CD1c-positive myeloid dendritic cell (primary cell): ENCODE measurements at regions not wholly inside any gene's neighbourhood (a gene's known extent, or its start where the extent isn't known, plus 50 kb on each side); places are given as distances from the start of the nearest gene placed in this dataset.
A peak's percentile ranks its signal among the peaks of the same experiment; 100 is the strongest.

ENCODE experiments used
- DNase-seq: peaks from one replicate; pipeline ENCODE4 v3.0.0-alpha.2; 2016; ENCODE audit errors: extremely low spot score

DNA sequence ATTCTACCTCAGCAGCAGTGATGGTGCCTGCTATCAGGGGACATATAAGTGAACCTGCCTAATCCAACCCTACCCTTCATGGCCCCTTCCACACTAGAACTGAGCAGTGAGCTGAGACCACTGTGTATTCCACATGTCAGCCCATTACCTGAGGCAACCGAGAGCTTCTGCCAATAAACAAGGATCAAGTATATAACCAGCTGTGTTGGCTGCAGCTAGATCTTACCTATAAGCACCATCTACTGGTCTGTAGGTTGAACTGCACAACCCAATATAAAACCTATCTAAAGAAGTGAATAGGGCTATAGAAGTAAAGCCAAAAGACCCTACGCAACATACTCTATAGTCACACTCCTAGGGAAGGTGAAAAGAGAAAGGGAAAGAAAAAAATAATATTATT lies 376.9 kb downstream of the HHIPL2 start:
- peak; percentile 10 for DNase-seq

DNA sequence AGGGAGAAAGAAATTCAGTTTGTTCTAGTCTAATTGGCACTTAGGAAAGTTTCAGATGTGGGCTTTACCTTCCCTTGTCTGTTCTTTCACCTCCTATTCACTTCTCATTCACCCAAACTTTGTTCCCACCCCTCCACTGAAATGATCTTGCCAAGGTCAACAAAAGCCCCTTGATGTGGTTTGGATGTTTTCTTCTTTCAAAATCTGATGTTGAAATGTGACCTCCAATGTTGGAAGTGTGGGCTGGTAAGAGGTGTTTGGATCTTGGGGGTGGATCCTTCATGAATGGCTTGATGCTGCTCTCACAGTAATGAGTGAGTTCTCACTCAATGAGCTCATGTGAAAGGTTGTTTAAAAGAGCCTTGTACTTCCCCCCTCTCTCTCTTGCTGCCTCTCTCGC lies 379.3 kb downstream of the HHIPL2 start:
- DNase-seq, result no peak

DNA sequence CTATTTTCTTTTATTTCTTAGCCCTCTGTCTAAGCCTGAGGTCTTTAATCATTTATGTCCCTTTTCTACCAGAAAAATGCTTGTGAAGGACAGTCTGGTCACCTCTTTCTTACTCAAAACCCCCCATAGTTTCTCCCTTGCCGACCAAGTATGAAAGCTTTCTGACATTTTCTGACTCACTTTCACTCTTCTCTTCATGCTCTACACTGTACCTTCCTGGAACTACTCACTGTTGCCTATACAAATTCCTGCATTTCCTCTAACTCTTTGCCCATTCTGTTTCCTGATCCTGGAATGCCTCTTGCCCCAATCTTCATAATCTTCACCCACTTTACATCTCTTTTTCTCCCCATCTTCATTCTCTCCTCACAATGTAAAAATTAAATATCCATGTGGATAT lies 380.0 kb downstream of the HHIPL2 start:
- no peak for DNase-seq

DNA sequence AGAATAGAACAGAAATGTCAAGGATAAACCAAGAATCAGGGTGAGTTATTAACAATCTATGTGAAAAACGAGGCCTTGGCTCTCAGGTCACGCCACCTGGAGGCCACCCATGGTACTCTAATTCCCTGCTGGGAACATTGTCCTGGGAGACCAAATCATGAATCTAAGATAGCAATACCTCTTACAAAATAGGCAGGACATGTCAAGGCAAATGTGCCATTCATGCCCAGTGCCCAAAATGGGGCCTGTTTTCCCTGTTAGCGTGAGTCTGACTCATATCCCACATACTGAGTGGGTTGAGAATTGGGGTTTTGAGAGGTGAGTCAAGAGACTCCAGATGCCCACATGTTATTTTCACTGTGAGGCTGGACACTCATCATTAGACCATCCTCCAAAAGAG lies 380.8 kb downstream of the HHIPL2 start:
- peak; percentile 33 for DNase-seq

DNA sequence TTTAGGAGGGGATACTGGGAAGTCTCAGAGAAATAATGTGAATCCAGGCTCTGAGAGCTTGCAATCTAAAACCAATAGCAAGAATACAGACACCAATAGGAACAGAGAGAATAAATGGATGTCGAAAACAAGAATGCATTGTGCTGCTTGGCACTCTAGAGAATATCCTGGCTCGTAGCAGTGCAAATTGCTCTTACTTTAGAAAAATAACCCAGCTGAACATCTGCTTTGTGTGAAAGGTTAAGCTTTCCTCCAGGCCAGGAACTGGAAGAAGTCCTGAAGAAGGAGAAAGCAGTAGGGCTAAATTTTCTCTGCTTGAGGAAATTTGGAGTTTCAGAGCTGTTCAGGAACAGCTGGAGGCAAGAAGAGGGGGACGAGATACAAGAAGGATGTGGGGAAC lies 382.3 kb downstream of the HHIPL2 start:
- DNase-seq, result no peak

DNA sequence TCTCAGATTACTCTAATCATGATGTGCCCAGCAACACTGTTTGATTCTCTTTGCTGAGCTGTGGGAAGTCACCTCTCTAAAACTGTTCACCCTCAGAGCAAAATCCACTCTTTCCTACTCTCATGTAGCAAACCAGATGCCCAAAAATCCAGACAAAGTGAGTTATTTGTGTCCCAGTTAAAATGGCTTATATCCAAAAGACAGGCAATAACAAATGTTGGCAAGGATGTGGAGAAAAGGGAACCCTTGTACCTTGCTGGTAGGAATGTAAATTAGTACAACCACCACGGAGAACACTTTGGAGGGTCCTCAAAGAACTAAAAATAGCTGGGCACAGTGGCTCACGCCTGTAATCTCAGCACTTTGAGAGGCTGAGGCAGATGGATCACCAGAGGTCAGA lies 384.0 kb downstream of the HHIPL2 start:
- no peak for DNase-seq

DNA sequence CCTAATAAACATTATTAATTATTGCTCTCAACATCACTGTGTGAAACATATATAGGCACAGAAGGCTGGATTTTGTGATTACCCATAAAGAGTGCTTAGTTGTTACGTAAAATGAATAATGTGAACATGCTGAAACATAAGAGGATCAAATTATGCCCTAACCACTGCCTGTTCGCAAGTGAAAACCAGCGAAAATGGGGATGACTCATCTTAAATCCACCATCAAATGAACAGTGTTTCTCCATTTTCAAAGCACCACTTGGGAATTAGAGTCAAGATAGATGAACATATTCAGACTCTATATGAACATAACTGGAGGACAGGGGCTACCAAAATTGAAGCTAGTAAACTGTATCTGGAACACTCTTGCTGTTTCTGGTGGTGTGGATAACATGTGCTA lies 386.2 kb downstream of the HHIPL2 start:
- no peak for DNase-seq

DNA sequence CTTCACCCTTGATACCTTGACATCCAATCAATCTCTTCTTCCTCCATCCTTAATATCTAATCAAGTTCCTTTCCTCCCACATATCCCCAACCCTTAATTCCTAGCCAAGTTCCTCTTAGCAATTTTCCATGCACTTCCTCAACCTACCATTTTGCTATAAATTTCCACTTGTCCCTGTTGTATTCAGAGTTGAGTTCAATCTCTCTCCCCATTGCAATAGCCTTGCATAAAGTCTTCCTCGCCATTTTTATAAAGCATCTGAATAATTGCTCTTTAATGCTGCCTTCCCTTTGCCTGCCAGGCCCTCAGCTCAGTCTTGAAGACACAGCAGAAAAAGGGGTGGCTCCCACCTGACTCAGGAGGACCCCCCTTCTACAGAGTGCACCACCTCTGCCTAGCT lies 390.3 kb downstream of the HHIPL2 start:
- DNase-seq, result no peak

DNA sequence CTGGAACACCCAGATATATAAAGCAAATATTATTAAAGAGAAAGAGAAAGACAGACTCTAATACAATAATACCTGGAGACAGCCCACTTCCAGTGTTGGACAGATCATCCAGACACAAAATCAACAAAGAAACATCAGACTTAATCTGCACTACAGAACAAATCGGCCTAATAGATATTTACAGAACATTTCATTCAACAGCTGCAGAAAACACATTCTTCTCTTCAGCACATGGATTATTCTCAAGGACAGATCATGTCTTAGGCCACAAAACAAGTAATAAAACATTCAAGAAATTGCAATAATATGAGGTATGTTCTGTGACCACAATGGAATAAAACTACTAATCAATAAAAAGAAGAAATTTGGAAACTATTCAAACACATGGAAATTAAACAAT lies 398.3 kb upstream of the DUSP10 start:
- DNase-seq, result no peak

DNA sequence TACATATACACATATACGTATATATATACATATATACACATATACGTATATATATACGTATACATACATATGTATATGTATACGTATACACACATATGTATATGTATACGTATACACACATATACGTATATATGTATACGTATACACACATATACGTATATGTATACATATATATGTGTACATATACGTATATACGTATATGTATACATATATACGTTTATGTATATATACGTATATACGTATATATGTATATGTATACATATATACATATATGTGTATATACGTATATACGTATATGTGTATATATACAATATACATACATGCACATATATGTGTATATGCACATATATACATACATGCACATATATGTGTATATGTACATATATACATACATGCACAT lies 396.2 kb upstream of the DUSP10 start:
- no peak for DNase-seq

DNA sequence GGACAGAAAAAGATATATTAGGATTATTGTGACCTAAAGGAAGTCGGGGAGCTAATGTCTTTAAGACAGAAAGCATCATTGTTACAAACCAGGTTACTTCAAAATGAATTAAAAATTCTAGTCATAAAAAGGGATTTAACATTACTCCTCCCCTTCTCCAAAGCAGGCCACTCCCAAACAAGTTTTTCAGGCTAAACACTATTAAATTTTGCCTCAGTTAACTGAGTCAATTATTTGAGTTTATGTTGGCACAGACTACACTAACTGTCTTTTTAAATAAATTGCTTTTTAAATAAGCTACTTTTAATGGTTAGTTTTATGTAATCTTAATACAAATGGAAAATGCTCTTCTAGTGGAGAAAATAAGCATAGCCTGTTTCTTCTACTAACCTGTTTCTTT lies 395.0 kb upstream of the DUSP10 start:
- DNase-seq, result no peak

DNA sequence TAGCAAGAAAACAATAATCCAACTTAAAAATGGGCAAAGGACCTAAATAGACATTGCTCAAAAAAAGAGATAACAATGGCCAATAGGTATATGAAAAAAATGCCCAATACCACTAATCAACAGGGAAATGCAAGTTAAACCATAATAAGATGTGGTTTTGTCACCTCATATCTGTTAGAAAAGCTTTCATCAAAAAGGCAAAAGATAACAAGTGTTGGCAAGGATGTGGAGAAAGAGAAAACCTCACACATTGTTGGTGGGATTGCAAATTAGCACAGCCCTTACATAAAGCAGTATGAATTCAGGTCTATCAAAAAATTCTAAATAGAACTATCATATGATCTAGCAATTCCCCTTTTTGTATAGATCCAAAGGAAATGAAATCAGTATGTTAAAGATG lies 387.2 kb upstream of the DUSP10 start:
- no peak for DNase-seq

DNA sequence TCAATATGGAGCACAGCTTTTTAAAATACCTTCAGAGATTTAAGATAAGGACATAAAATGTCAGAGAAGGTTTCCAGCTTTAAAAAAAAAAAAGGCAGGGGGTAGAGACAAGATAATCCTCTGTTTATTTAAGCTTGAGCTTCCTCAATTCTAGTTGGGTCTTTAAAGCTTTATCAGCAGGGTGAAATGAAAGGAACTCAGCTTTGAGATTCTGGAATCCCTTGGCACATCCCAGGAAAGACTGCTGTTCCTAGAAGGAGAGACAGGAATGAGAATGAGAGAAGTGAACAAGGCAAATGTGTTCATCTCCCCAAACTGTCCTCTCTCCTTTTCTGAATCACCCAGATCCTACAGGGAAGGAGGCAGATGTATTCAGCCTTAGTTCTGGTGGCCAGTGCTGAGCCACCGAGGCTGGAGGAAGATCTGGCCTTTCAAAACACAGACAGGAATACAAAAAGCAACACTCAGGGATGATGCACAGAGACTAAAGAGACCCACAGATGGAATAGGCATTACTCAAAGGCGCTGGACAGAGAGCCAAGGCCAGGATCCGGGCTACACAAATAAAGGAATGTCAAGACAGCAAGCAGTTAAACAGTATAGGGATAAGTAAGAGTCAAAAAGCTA lies 385.8 kb upstream of the DUSP10 start:
- no peak for DNase-seq

DNA sequence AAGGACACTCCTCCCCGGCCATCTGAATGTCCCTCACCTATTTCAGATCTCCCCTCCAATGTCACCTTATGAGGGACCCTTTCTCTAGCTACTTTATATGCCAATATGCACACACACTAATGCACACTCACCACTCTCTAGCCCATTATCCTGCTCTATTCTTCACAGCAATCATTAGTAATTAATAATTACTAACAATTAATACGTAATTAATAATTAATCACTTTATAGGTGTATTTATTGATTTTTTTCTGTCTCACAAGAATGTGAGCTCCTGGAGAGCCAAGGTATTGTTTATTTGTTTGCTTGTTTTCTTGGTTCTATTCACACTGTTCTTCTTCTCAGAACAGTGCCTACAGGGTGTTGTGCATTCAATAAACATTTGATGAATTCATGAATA lies 385.2 kb upstream of the DUSP10 start:
- no peak for DNase-seq

DNA sequence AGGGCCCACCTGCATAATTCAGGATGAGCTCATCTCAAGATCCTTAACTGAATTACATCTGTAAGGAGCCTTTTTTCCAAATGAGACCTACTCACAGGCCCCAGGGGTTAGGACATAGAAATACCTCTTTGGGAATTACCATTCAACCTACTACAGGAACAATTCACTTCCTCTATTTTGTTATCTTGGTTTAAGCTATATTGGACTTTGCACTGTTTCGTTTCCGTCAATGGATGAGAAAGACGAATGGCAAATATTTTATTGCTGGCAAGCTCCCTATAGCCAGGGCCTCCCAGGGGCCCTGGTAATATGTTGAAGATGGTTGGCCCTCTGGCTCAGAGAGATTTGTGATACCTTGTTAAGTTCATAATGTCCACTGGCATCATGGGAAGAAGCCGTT lies 384.2 kb upstream of the DUSP10 start:
- DNase-seq, result no peak

DNA sequence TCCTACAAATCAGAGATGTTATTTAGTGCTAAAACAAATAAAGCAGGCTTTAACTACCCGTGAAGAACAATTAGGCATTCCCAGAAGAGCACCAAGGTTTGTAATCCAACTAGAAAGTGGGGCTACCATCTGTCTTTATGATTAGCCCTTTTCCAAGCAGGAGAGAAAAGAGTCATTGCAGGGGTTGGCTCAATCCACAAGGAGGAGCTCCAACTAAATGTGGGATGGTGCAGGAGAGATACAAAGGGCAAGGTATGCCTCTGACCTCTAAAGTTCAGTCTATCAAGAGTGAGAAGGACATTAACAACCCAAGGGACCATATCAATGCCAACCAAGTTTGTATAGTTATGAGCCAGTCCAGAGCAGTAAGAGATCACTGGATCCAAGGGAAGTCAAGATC lies 382.7 kb upstream of the DUSP10 start:
- DNase-seq, result no peak

DNA sequence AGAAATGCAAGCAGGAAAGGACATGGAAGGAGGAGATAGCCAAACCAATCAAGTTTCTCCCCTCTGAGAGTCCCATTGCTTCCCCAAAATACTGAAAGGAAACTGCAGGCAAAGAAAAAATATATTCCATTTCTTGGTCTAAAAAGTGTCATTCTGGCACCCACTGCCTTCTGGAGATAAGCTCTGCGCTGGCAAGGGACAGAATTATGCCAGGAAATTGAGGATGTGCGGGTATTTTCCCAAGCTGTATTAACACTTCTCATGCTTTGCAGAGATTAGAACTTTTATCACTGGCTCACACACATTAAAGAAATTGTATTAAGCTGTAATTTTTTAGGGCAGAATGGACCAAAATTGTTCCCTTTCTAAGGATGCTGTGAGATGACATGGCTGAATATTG lies 381.2 kb upstream of the DUSP10 start:
- no peak for DNase-seq

DNA sequence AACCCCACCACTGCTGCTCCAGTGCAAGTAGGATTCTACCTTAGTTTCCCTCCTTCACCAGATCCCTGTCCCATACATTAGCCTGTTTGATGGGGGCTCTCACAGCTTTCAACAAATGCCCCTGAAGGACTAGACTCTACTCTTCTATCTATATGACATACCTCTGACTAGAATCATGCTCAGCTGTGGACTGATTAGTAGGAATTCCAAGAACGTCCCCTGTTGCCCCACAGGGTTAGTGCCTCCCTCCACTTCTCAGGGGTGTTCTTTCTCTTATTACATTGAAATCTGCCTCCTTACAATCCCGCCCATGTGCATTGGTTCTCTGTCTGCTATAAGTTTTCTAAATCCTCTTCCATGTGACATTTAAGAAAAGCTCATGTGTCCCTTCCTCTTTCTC lies 375.9 kb upstream of the DUSP10 start:
- no peak for DNase-seq

DNA sequence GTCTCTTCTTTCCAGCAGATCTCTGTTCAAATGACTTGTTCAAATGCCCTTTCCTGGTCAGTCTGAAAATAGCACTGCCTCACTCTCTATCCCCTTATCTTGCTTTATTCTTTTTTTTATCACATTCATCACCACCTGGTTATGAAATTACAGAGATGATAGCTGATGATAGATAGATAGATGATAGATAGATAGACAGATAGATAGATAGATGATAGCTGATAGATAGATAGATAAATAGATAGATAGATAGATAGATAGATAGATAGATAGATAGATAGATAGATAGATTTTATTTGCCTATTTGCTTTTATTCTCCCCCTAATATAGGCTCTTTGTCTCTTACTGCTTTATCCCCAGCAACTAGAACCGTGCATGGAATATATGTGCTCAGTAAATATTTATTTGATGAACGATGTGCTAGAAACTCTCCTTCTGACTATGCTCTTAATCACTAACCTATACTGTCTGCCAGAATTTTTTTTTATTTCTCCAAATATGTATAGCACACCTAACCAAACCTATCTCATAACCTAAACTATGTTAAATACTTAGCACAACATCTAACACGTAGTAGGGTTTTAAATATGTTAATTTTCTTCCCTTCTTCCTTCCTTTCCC lies 372.8 kb upstream of the DUSP10 start:
- DNase-seq, result no peak

DNA sequence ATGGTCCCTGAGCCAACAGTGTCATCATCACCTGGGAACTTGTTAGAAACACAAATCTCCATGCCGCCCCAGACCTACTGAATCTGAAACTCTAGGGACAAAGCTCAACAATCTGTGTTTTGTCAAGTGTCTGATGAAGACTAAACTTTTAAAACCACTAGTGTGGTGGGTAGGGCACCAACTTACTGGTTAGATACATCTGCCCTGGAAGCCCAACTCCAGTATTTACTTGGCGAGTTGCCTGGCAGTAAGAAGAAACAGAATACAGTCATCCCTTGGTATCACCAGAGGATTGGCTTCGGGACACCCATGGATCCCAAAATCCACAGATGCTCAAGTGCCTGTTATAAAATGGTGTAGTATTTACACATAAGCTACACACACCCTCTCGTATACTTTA lies 367.9 kb upstream of the DUSP10 start:
- DNase-seq, result no peak

DNA sequence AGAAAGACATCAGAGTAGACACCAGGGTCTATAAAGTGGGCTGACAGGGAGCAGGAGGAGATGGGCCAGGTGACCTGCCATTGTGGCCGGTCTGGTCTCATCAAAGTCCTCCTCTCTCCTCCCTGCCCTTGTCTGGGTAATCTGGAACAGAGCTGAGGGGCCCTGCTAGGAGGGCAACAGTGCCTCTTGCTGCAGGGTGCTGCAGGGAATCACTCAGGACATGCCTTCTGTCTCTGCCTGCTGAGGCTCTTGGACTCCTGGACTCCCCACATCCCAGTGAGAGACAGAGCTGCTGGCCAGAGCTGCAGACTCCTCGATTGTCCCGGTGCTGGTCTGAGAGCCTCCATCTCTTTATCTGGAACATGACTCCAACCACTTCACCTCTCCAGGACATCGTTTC lies 366.1 kb upstream of the DUSP10 start:
- no peak for DNase-seq

DNA sequence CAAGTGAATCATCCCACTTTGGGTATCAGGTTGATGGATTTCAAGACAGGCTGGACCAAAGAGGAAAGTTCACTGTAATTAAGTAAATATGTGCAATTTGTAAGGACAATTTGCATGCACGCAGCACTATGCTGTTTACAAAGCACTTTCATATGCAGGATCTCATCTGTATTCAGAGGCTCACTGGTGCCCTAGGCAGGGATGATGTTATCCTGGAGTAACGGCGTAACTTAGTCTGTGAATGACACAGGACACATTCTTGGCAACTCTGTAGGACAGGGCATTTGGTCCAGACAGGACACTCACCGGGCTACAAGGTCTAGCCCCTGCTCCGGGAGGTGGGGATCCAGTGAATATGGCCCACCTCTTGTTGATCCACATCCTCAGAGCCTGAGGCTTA lies 365.4 kb upstream of the DUSP10 start:
- no peak for DNase-seq

DNA sequence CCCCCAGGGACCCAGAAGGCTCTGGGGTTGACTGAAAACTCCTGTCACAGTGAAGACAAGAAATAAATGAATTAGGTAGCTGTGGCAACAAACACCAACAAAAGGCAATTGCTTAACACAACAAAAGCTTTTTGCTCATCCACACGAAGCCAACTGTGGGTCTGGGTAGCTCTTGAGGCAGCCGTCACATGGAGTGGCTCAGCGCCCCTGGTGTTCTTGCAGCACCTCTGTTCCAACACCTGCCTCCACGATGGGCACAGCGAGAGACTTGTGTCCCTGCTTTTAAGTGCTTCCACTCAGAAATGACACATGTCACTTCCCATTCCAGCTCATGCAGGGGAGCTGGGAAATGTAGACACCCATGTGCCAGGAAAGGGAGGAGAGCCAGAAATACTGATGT lies 364.5 kb upstream of the DUSP10 start:
- DNase-seq, result no peak

DNA sequence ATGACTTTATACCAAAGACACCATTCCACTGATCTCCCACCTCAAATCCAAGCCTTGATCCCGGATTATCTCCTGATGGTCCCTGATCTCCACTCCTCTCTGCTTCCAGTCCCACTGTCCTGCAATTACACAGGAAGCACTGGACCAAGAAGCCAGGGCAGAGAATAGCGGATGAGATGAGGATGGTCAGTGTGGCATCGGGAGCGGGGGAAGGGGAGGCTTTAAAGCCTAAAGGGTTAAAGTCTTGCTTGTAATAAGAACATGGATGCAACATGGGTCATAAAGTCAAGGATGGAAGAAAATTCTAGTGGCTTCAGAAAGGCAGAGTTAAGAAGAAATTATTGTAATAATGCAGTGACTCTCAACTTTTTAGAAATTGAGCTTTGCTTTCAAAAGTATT lies 364.0 kb upstream of the DUSP10 start:
- DNase-seq, result no peak
